22Rv1 (cell line): ENCODE measurements at regions not wholly inside any gene's neighbourhood (a gene's known extent, or its start where the extent isn't known, plus 50 kb on each side); places are given as distances from the start of the nearest gene placed in this dataset.

Experiments used
- ZFX ChIP-seq: fragments of 450-650 bp; IDR thresholded peaks from 2 replicates; pipeline ENCODE4 v1.6.1; 2017; ENCODE audit warnings: antibody characterized with exemption, borderline replicate concordance
- TF ChIP-seq, protein P1 (sequence below): fragments of 450-650 bp; IDR thresholded peaks from 2 replicates; pipeline ENCODE4 v1.5.1; 2017; ENCODE audit warnings: mild to moderate bottlenecking

DNA sequence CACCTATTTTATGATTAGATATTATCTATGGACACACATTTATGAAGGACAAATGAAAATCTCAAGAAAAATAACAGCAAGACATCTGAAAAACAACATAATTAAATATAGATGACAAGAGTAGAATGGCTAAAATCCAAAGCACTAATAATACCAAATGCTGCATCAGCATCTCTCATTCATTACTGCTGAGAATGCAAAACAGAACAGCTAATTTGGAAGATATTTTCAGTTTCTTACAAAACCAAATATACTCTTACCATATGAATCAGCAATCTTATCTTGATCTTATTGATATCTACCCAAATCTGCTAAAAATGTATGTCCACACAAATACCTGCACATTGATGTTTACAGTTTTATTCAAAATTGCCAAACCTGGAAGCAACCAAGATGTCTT lies 829.1 kb upstream of the MIR17HG start:
- TF ChIP-seq, protein P1, sequence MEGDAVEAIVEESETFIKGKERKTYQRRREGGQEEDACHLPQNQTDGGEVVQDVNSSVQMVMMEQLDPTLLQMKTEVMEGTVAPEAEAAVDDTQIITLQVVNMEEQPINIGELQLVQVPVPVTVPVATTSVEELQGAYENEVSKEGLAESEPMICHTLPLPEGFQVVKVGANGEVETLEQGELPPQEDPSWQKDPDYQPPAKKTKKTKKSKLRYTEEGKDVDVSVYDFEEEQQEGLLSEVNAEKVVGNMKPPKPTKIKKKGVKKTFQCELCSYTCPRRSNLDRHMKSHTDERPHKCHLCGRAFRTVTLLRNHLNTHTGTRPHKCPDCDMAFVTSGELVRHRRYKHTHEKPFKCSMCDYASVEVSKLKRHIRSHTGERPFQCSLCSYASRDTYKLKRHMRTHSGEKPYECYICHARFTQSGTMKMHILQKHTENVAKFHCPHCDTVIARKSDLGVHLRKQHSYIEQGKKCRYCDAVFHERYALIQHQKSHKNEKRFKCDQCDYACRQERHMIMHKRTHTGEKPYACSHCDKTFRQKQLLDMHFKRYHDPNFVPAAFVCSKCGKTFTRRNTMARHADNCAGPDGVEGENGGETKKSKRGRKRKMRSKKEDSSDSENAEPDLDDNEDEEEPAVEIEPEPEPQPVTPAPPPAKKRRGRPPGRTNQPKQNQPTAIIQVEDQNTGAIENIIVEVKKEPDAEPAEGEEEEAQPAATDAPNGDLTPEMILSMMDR, result no peak
- no peak for TF ChIP-seq ZFX
